ENCODE measurements at regions not wholly inside any gene's neighbourhood (a gene's known extent, or its start where the extent isn't known, plus 50 kb on each side); places are given as distances from the start of the nearest gene placed in this dataset.

- no peak for TF ChIP-seq CTCF (IDR thresholded peaks at IDR 0.05)
- TF ChIP-seq EZH2 (IDR thresholded peaks at IDR 0.05): no peak
- no peak for TF ChIP-seq EZH2phosphoT487 (IDR thresholded peaks at IDR 0.05)
Measured at GRCh38 chr10:53161231-53161630, 388.6 kb upstream of the MBL2 start.
